Liver (tissue), 3 donors: ENCODE measurements at regions not wholly inside any gene's neighbourhood (a gene's known extent, or its start where the extent isn't known, plus 50 kb on each side); places are given as distances from the start of the nearest gene placed in this dataset.

Experiments
- ATF3 ChIP-seq: IDR thresholded peaks from 2 replicates; pipeline ENCODE4 v1.6.1; 2016; ENCODE audit warnings: antibody characterized with exemption
- CTCF ChIP-seq: fragments of 150-350 bp; IDR thresholded peaks from 2 replicates; pipeline ENCODE4 v1.5.1; 2017; ENCODE audit warnings: improper control_type of control experiment, low read depth, low read length; ENCODE audit not compliant: missing input control
- EGR1 ChIP-seq, 2 donors: IDR thresholded peaks; 2 replicates each; pipeline ENCODE4 v1.6.1; 2016 to 2018; ENCODE audit warnings: antibody characterized with exemption in 2 of 2, low read depth in 2 of 2
- FOXA1 ChIP-seq: IDR thresholded peaks from 2 replicates; pipeline ENCODE4 v1.6.1; 2016; ENCODE audit warnings: antibody characterized with exemption
- HNF4A ChIP-seq, 2 donors: conservative IDR thresholded peaks; 2 replicates each; pipeline ENCODE4 v1.6.1; 2016; ENCODE audit warnings: antibody characterized with exemption in 2 of 2, mild to moderate bottlenecking in 2 of 2
- JUND ChIP-seq, 2 donors: IDR thresholded peaks; 2 replicates each; pipeline ENCODE4 v1.6.1; 2016; ENCODE audit warnings: antibody characterized with exemption in 2 of 2
- MAX ChIP-seq: IDR thresholded peaks from 2 replicates; pipeline ENCODE4 v1.6.1; 2016; ENCODE audit warnings: antibody characterized with exemption
- RAD21 ChIP-seq, 2 donors: IDR thresholded peaks; 2 replicates each; pipeline ENCODE4 v1.6.1; 2016; ENCODE audit warnings: antibody characterized with exemption in 2 of 2, mild to moderate bottlenecking in 2 of 2
- REST ChIP-seq: IDR thresholded peaks from 2 replicates; pipeline ENCODE4 v1.6.1; 2016; ENCODE audit warnings: antibody characterized with exemption, mild to moderate bottlenecking
- RXRA ChIP-seq, 2 donors: IDR thresholded peaks; 2 replicates each; pipeline ENCODE4 v1.6.1; 2017 to 2018; ENCODE audit warnings: antibody characterized with exemption in 2 of 2, mild to moderate bottlenecking in 1 of 2
- SP1 ChIP-seq: IDR thresholded peaks from 2 replicates; pipeline ENCODE4 v1.6.1; 2018; ENCODE audit warnings: antibody characterized with exemption, mild to moderate bottlenecking
- TAF1 ChIP-seq: conservative IDR thresholded peaks from 2 replicates; pipeline ENCODE4 v1.6.1; 2016; ENCODE audit warnings: antibody characterized with exemption, mild to moderate bottlenecking
- YY1 ChIP-seq: IDR thresholded peaks from 2 replicates; pipeline ENCODE4 v1.6.1; 2016; ENCODE audit warnings: antibody characterized with exemption, mild to moderate bottlenecking
- ZBTB33 ChIP-seq: IDR thresholded peaks from 2 replicates; pipeline ENCODE4 v1.6.1; 2016; ENCODE audit warnings: antibody characterized with exemption
- donor health status: healthy.
- donor health status: healthy.

GRCh38 chr2:20555954-20556353 is 94.9 kb downstream of the HS1BP3 start:
- TF ChIP-seq JUND (IDR thresholded peaks at IDR 0.05) = no peak
- no peak for TF ChIP-seq RAD21 (IDR thresholded peaks at IDR 0.05)
- no peak for TF ChIP-seq TAF1
- no peak for TF ChIP-seq CTCF
- TF ChIP-seq SP1 = no peak
- TF ChIP-seq ZBTB33 = no peak
- no peak for TF ChIP-seq RXRA (IDR thresholded peaks at IDR 0.05)
- TF ChIP-seq MAX = no peak
- TF ChIP-seq HNF4A (conservative IDR thresholded peaks at IDR 0.05) = no peak
- TF ChIP-seq YY1 = no peak
- TF ChIP-seq ATF3 = no peak
- TF ChIP-seq REST = no peak
- no peak for TF ChIP-seq FOXA1
- no peak for TF ChIP-seq EGR1 (IDR thresholded peaks at IDR 0.05; ENCODE audit: low read depth in 2 of 2)
